ENCODE measurements at regions not wholly inside any gene's neighbourhood (a gene's known extent, or its start where the extent isn't known, plus 50 kb on each side); places are given as distances from the start of the nearest gene placed in this dataset.

DNA sequence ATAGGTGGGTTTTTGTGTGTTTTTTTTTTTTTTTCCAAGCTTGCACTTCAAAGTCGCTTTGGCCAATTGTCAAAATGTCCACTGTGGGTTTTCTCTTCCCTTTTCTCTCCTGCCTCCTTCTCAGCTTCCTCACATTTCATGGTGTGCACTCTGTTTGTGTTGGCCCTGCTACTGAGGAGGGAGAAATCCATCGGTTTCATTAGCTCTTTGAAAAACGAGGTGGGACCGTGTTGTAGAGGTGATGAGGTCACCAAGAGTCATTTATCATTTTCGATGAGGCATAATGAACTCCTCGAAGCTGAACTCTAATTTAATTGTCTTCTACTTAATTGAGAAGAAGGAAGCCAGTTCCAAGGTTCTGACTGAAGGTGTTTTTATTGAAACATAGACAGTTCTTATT is 174.4 kb upstream of the TOX3 start:
- Histone ChIP-seq H3K27ac (ENCODE audit: low read depth, low read length) (no peak overlapping the region), H4K20me1 (replicated peaks in 1 of 2; ENCODE audit: control insufficient read depth in 1 of 2, insufficient read depth in 2 of 2, low read length in 2 of 2) (no peaks in the 10 kb centered on the region), H4K8ac (ENCODE audit: extremely low read depth, insufficient read depth, low read length) (no peak overlapping the region), H3K4me2 (ENCODE audit: insufficient read depth in 1 of 2, low read depth in 2 of 2, low read length in 2 of 2) (no peak overlapping the region), H2AK5ac (ENCODE audit: low read depth, low read length) (no peak overlapping the region), H3K18ac (ENCODE audit: extremely low read depth, low read length) (no peak overlapping the region), H3K9ac (replicated peaks in 1 of 4; ENCODE audit: extremely low read depth in 1 of 4, low read depth in 3 of 4, low read length in 3 of 4) (no peak overlapping the region), H3K36me3 (ENCODE audit: control insufficient read depth in 2 of 4, insufficient read depth in 4 of 4, low read length in 3 of 4) (no peaks in the 10 kb centered on the region), H2BK12ac (ENCODE audit: low read depth, low read length) (no peak overlapping the region), H2BK20ac (ENCODE audit: low read length) (no peak overlapping the region), H2BK15ac (ENCODE audit: low read length) (no peak overlapping the region), H3K79me2 (ENCODE audit: control insufficient read depth in 1 of 2, insufficient read depth in 2 of 2, low read length in 2 of 2) (no peaks in the 10 kb centered on the region), H2BK120ac (replicated peaks; ENCODE audit: low read depth, low read length) (no peak overlapping the region), H2AFZ (ENCODE audit: low read length) (no peak overlapping the region), H3K23ac (ENCODE audit: insufficient read length) (no peak overlapping the region), H3K4ac (replicated peaks; ENCODE audit: insufficient read length, low read depth, low read length) (no peak overlapping the region), H3K4me3 (ENCODE audit: extremely low read depth in 1 of 4, insufficient read depth in 2 of 4, low read depth in 3 of 4, low read length in 4 of 4) (no peak overlapping the region), H3K9me3 (ENCODE audit: insufficient read depth in 2 of 2, low read depth in 1 of 2, low read length in 1 of 2) (no peaks in the 10 kb centered on the region), H4K5ac (ENCODE audit: insufficient read length, low read depth, low read length) (no peak overlapping the region), H3K27me3 (replicated peaks in 1 of 4; ENCODE audit: control insufficient read depth in 3 of 4, extremely low read depth in 1 of 4, insufficient read depth in 3 of 4, low read length in 3 of 4) (no peaks in the 10 kb centered on the region), H3K4me1 (replicated peaks in 1 of 4; ENCODE audit: control insufficient read depth in 3 of 4, insufficient read depth in 4 of 4, low read length in 3 of 4) (no peaks in the 10 kb centered on the region), H3K56ac (replicated peaks; ENCODE audit: insufficient read length, low read depth, low read length) (no peak overlapping the region), H3K23me2 (ENCODE audit: low read depth, low read length) (no peaks in the 10 kb centered on the region; the same call in 1 of the 2 replicates), H4K91ac (replicated peaks; ENCODE audit: insufficient read length, low read length) (no peak overlapping the region), H3K14ac (ENCODE audit: insufficient read length) (no peak overlapping the region), H2BK5ac (ENCODE audit: low read depth, low read length) (no peak overlapping the region), H3K79me1 (ENCODE audit: low read depth, low read length) (no peaks in the 10 kb centered on the region)
- CTCF ChIA-PET (ENCODE audit: partially characterized antibody): interaction anchor here (1.3 kb wide), 1 partner anchor 140 kb away, joined by 3 read pairs; no protein-coding TSS in a partner anchor
- 86% methylated on average over 6 of the region's 6 CpGs; no CpG with 5 or more reads in 1 of the 2 experiments for WGBS, 2 experiments (ENCODE audit: extremely low coverage in 1 of 2, insufficient coverage in 1 of 2, insufficient read length in 1 of 2, insufficient replicate concordance in 2 of 2, low coverage in 1 of 2, low lambda C conversion rate in 2 of 2, missing lambda C conversion rate in 1 of 2)
- FAIRE-seq (no peak), DNase-seq (ENCODE audit: low read depth in 1 of 2, low spot score in 2 of 2) (no peak)
- POLR2A ChIA-PET (ENCODE audit: partially characterized antibody): no interaction called here
- TF ChIP-seq PHF8 (conservative IDR thresholded peaks at IDR 0.05; ENCODE audit: low read depth, low read length) (no peak), BACH1 (IDR thresholded peaks at IDR 0.05; ENCODE audit: low read length) (no peak), SIX5 (IDR thresholded peaks at IDR 0.05; ENCODE audit: low read depth, low read length) (no peak), POLR2A (IDR thresholded peaks at IDR 0.05; ENCODE audit: control extremely low read depth in 1 of 2, low read depth in 2 of 2, low read length in 2 of 2) (no peak), BCL11A (IDR thresholded peaks at IDR 0.05; ENCODE audit: low read depth in 2 of 2, low read length in 2 of 2) (no peak), CEBPB (IDR thresholded peaks at IDR 0.05; ENCODE audit: low read depth, low read length) (no peak), KDM1A (IDR thresholded peaks at IDR 0.05; ENCODE audit: borderline replicate concordance, low read length) (no peak), TEAD4 (IDR thresholded peaks at IDR 0.05; ENCODE audit: low read depth, low read length) (no peak), TAF7 (optimal IDR thresholded peaks at IDR 0.05; ENCODE audit: borderline replicate concordance, low read depth, low read length) (no peak), CTBP2 (IDR thresholded peaks at IDR 0.05; ENCODE audit: borderline replicate concordance, insufficient read depth, insufficient read length, low read length) (no peak)
- TF ChIP-seq, protein P1, sequence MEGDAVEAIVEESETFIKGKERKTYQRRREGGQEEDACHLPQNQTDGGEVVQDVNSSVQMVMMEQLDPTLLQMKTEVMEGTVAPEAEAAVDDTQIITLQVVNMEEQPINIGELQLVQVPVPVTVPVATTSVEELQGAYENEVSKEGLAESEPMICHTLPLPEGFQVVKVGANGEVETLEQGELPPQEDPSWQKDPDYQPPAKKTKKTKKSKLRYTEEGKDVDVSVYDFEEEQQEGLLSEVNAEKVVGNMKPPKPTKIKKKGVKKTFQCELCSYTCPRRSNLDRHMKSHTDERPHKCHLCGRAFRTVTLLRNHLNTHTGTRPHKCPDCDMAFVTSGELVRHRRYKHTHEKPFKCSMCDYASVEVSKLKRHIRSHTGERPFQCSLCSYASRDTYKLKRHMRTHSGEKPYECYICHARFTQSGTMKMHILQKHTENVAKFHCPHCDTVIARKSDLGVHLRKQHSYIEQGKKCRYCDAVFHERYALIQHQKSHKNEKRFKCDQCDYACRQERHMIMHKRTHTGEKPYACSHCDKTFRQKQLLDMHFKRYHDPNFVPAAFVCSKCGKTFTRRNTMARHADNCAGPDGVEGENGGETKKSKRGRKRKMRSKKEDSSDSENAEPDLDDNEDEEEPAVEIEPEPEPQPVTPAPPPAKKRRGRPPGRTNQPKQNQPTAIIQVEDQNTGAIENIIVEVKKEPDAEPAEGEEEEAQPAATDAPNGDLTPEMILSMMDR (IDR thresholded peaks at IDR 0.05; ENCODE audit: control extremely low read depth in 1 of 3, insufficient read depth in 1 of 3, low read depth in 1 of 3, low read length in 3 of 3): no peak
